MM.1S (cell line): ENCODE measurements at regions not wholly inside any gene's neighbourhood (a gene's known extent, or its start where the extent isn't known, plus 50 kb on each side); places are given as distances from the start of the nearest gene placed in this dataset.
A peak's percentile ranks its signal among the peaks of the same experiment; 100 is the strongest.

Experiments used
- DNase-seq: peaks from one replicate; pipeline ENCODE4 v3.0.0-alpha.2; 2015
- H2AFZ ChIP-seq: fragments of 300-600 bp; sonication (generic); 2 replicates; pipeline ENCODE4 v1.6.0; 2016; ENCODE audit warnings: antibody characterized with exemption, low read length
- H3F3A ChIP-seq: fragments of 300-600 bp; sonication (generic); 2 replicates; pipeline ENCODE4 v1.6.1; 2016; ENCODE audit warnings: mild to moderate bottlenecking, antibody characterized with exemption, low read length, moderate library complexity, mixed read lengths; ENCODE audit not compliant: insufficient read depth
- H3K27ac ChIP-seq: fragments of 300-600 bp; sonication (generic); 2 replicates; pipeline ENCODE4 v1.5.1; 2016; ENCODE audit warnings: mild to moderate bottlenecking, low read length
- H3K27me3 ChIP-seq: fragments of 300-600 bp; sonication (generic); replicated peaks from 2 replicates; pipeline ENCODE4 v1.6.0; 2016; ENCODE audit warnings: low read length; ENCODE audit not compliant: insufficient read depth
- H3K36me3 ChIP-seq: fragments of 300-600 bp; sonication (generic); replicated peaks from 2 replicates; pipeline ENCODE4 v1.6.1; 2016; ENCODE audit warnings: mild to moderate bottlenecking, low read length, mixed read lengths; ENCODE audit not compliant: insufficient read depth
- H3K4me1 ChIP-seq: fragments of 300-600 bp; sonication (generic); 2 replicates; pipeline ENCODE4 v1.6.1; 2016; ENCODE audit warnings: low read length, mixed read lengths
- H3K4me2 ChIP-seq: fragments of 300-600 bp; sonication (generic); 2 replicates; pipeline ENCODE4 v1.6.0; 2016; ENCODE audit warnings: low read depth, low read length
- H3K4me3 ChIP-seq: fragments of 300-600 bp; sonication (generic); 2 replicates; pipeline ENCODE4 v1.5.1; 2016; ENCODE audit warnings: low read length, mixed read lengths
- H3K79me2 ChIP-seq: fragments of 300-600 bp; sonication (generic); 2 replicates; pipeline ENCODE4 v1.6.1; 2016; ENCODE audit warnings: mixed run types, low read length, mixed read lengths
- H3K9ac ChIP-seq: fragments of 300-600 bp; sonication (generic); 2 replicates; pipeline ENCODE4 v1.6.1; 2016; ENCODE audit warnings: low read length, mixed read lengths
- H3K9me2 ChIP-seq: fragments of 300-600 bp; sonication (generic); replicated peaks from 2 replicates; pipeline ENCODE4 v1.6.1; 2016; ENCODE audit warnings: mild to moderate bottlenecking, low read length, mixed read lengths; ENCODE audit not compliant: insufficient read depth
- H3K9me3 ChIP-seq: fragments of 300-600 bp; sonication (generic); replicated peaks from 2 replicates; pipeline ENCODE4 v1.6.1; 2016; ENCODE audit warnings: mild to moderate bottlenecking, low read length, mixed read lengths; ENCODE audit not compliant: insufficient read depth
- H4K20me1 ChIP-seq: fragments of 300-600 bp; sonication (generic); 2 replicates; pipeline ENCODE4 v1.6.1; 2016; ENCODE audit warnings: mild to moderate bottlenecking, low read length, moderate library complexity, mixed read lengths; ENCODE audit not compliant: insufficient read depth
- EZH2 ChIP-seq: fragments of 300-600 bp; sonication (generic); optimal IDR thresholded peaks from 2 replicates; pipeline ENCODE3; 2017; ENCODE audit warnings: low read depth, mild to moderate bottlenecking, antibody characterized with exemption, low read length, mixed read lengths
- EZH2phosphoT487 ChIP-seq: fragments of 300-600 bp; sonication (generic); IDR thresholded peaks from 2 replicates; pipeline ENCODE4 v1.6.1; 2018; ENCODE audit warnings: antibody characterized with exemption, low read length
- TF ChIP-seq, protein P1 (sequence below): fragments of 300-600 bp; sonication (generic); IDR thresholded peaks from 2 replicates; pipeline ENCODE4 v1.5.1; 2016; ENCODE audit warnings: antibody characterized with exemption, low read length, mixed read lengths

DNA sequence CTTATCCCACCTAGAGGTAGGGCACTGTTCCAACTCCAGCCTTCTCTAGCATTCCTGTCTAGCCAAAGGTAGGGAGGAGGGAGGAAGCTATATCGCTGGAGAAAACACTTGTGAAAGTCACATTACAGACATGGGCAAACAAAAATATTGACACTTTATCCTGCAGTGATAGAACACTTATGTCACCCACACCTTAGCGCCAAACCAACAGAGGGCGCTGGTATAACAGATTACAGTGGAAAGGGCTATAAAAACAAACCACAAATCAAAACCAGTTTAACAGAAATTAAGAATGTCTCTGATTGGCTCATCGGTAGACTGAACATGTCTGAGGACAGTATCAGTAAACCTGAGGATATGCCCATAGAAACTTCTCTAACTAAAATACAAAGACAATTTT, 451.3 kb downstream of the TLL1 start:
- Histone ChIP-seq H3K79me2 (no peaks in the 10 kb centered on the region), H3F3A (no peaks in the 10 kb centered on the region), H3K9ac (no peak overlapping the region), H3K9me2 (no peaks in the 10 kb centered on the region), H3K27me3 (no peaks in the 10 kb centered on the region), H2AFZ (no peak overlapping the region), H3K36me3 (no peaks in the 10 kb centered on the region), H3K4me3 (no peak overlapping the region), H3K9me3 (no peaks in the 10 kb centered on the region), H3K4me1 (no peaks in the 10 kb centered on the region), H4K20me1 (no peaks in the 10 kb centered on the region), H3K27ac (no peak overlapping the region), H3K4me2 (no peak overlapping the region)
- DNase-seq = peak; percentile 50
- TF ChIP-seq EZH2 = no peak
- TF ChIP-seq, protein P1, sequence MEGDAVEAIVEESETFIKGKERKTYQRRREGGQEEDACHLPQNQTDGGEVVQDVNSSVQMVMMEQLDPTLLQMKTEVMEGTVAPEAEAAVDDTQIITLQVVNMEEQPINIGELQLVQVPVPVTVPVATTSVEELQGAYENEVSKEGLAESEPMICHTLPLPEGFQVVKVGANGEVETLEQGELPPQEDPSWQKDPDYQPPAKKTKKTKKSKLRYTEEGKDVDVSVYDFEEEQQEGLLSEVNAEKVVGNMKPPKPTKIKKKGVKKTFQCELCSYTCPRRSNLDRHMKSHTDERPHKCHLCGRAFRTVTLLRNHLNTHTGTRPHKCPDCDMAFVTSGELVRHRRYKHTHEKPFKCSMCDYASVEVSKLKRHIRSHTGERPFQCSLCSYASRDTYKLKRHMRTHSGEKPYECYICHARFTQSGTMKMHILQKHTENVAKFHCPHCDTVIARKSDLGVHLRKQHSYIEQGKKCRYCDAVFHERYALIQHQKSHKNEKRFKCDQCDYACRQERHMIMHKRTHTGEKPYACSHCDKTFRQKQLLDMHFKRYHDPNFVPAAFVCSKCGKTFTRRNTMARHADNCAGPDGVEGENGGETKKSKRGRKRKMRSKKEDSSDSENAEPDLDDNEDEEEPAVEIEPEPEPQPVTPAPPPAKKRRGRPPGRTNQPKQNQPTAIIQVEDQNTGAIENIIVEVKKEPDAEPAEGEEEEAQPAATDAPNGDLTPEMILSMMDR = peak; percentile 72

- Histone ChIP-seq H4K20me1 (no peaks in the 10 kb centered on the region), H3K36me3 (no peaks in the 10 kb centered on the region), H3K4me1 (peaks cover 7% of the 10 kb centered on the region), H2AFZ (peak overlapping the region; percentile 47), H3K9me2 (no peaks in the 10 kb centered on the region), H3K9ac (no peak overlapping the region), H3K79me2 (no peaks in the 10 kb centered on the region), H3K27ac (peak overlapping the region; percentile 16; the same call in 1 of the 2 replicates), H3K4me3 (peak overlapping the region; percentile 47), H3K27me3 (no peaks in the 10 kb centered on the region), H3K4me2 (peak overlapping the region; percentile 76), H3F3A (no peaks in the 10 kb centered on the region), H3K9me3 (no peaks in the 10 kb centered on the region)
- TF ChIP-seq, protein P1 = no peak
- TF ChIP-seq EZH2phosphoT487 (no peak), EZH2 (no peak)
- peak; percentile 16 for DNase-seq
Measured at GRCh38 chr4:166335256-166335938, 462.4 kb downstream of the TLL1 start.

GRCh38 chr4:166341992-166342391, 469.0 kb downstream of the TLL1 start:
- Histone ChIP-seq H3K27me3 (no peaks in the 10 kb centered on the region), H2AFZ (no peak overlapping the region), H3K9me2 (no peaks in the 10 kb centered on the region), H4K20me1 (no peaks in the 10 kb centered on the region), H3K27ac (no peak overlapping the region), H3K4me1 (peaks cover 7% of the 10 kb centered on the region; the same call in 1 of the 2 replicates), H3F3A (no peaks in the 10 kb centered on the region), H3K4me2 (no peak overlapping the region), H3K36me3 (no peaks in the 10 kb centered on the region), H3K79me2 (no peaks in the 10 kb centered on the region), H3K9ac (no peak overlapping the region), H3K4me3 (no peak overlapping the region), H3K9me3 (no peaks in the 10 kb centered on the region)
- TF ChIP-seq EZH2phosphoT487 (no peak), EZH2 (no peak)
- no peak for DNase-seq

- no peak overlapping the region for H3K4me2 ChIP-seq
- H3K79me2 ChIP-seq = no peaks in the 10 kb centered on the region
- DNase-seq = peak; percentile 7
- no peaks in the 10 kb centered on the region for H3K9me2 ChIP-seq
- H3F3A ChIP-seq = no peaks in the 10 kb centered on the region
- no peak overlapping the region for H3K4me3 ChIP-seq
- no peaks in the 10 kb centered on the region for H3K9me3 ChIP-seq
- no peaks in the 10 kb centered on the region for H3K4me1 ChIP-seq
- no peaks in the 10 kb centered on the region for H3K27me3 ChIP-seq
- H3K9ac ChIP-seq = no peak overlapping the region
- H3K27ac ChIP-seq = no peak overlapping the region
- TF ChIP-seq, protein P1 = no peak
- TF ChIP-seq EZH2phosphoT487 (no peak), EZH2 (no peak)
- H4K20me1 ChIP-seq = no peaks in the 10 kb centered on the region
- H2AFZ ChIP-seq = no peak overlapping the region
- H3K36me3 ChIP-seq = no peaks in the 10 kb centered on the region
Measured at GRCh38 chr4:166363198-166363597, 490.2 kb downstream of the TLL1 start.
